ENCODE measurements at regions not wholly inside any gene's neighbourhood (a gene's known extent, or its start where the extent isn't known, plus 50 kb on each side); places are given as distances from the start of the nearest gene placed in this dataset.
"Not testable (repeated sequence)": the region's sequence is repeated elsewhere in the genome, so short reads cannot be mapped to it uniquely, and the experiment has no call there.

DNA sequence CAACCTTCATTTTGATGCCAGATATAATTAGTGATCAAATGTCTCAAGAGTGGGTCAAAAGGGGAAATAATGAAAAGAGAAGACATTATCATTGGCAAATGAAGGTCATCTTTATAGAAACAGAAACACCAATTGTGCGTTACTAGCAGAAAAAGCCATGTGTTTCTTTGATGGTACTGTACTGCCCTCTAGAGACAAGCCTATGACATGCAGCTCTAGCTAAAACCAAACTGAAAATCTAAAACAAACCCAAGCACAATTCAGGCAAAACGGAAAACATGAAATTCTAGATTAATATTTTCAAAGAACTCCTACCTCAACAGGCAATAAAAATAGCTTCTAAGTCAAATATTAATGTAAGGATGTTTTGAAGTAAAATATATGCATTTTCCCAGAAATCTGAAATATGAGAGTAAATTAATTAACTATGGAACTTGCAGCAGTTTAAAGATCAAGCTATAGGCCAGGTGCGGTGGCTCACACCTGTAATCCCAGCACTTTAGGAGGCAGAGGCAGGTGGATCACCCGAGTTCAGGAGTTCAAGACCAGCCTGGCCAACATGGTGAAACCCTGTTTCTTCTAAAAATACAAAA, 115.4 kb downstream of the KLHL28 start:
- no peak for DNase-seq
- WGBS, 2 experiments (ENCODE audit: insufficient coverage in 1 of 2, insufficient read length in 1 of 2): 35 to 46% methylated on average over 2 to 4 of the region's 4 CpGs
- Histone ChIP-seq H3K27me3 (ENCODE audit: control insufficient read depth, insufficient read depth, low read length, poor library complexity, severe bottlenecking) (no peaks in the 10 kb centered on the region), H3K4me3 (ENCODE audit: low read length) (no peak overlapping the region), H3K9me3 (ENCODE audit: control insufficient read depth, low read length) (peaks cover 4% of the 10 kb centered on the region), H3K36me3 (ENCODE audit: control insufficient read depth, insufficient read depth, low read length) (no peaks in the 10 kb centered on the region), H3K4me1 (ENCODE audit: control insufficient read depth, insufficient read depth, low read length) (peaks cover 6% of the 10 kb centered on the region), H3K27ac (ENCODE audit: low read depth, low read length) (no peak overlapping the region), H3K9ac (ENCODE audit: extremely low read depth, low read length, poor library complexity, severe bottlenecking) (no peak overlapping the region)
- Mint-ChIP-seq H3K4me3 (no peak overlapping the region), H3K4me1 (peaks cover 28% of the 10 kb centered on the region), H3K9me3 (peaks cover 2% of the 10 kb centered on the region), H3K27me3 (ENCODE audit: insufficient read depth) (no peaks in the 10 kb centered on the region), H3K36me3 (ENCODE audit: low read depth) (no peaks in the 10 kb centered on the region), H3K27ac (no peak overlapping the region)
- TF ChIP-seq CTCF (conservative IDR thresholded peaks at IDR 0.05): peak; percentile 96

DNA sequence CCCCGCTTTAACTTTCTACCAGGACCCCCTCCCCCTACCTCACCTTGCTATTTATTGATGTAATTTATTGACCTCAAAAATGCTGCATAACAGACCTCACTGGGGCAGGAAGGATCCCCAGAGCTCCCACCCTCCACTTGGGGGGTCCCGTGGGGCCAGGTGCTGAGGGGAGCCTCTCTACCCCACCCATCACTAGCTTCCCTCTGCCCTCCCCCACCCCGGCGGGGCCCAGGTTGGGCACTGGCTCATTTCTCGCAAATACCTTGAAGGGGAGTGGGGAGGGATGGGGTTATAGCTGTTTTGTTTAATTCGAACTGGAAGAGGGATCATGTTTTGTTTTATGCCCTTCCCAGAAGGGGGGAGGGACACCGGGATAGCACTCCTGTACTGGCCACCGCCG, 125.8 kb downstream of the KLHL28 start:
- WGBS, 2 experiments (ENCODE audit: insufficient coverage in 1 of 2, insufficient read length in 1 of 2): 92 to 100% methylated on average over 1 to 9 of the region's 9 CpGs
- not testable (repeated sequence) for H3K4me1 Mint-ChIP-seq; H3K27ac ChIP-seq (ENCODE audit: low read depth, low read length); H3K4me1 ChIP-seq (ENCODE audit: control insufficient read depth, insufficient read depth, low read length); H3K4me3 ChIP-seq (ENCODE audit: low read length); H3K4me3 Mint-ChIP-seq; H3K9me3 Mint-ChIP-seq; H3K36me3 Mint-ChIP-seq (ENCODE audit: low read depth); DNase-seq; H3K9ac ChIP-seq (ENCODE audit: extremely low read depth, low read length, poor library complexity, severe bottlenecking); H3K36me3 ChIP-seq (ENCODE audit: control insufficient read depth, insufficient read depth, low read length); H3K27ac Mint-ChIP-seq; H3K27me3 Mint-ChIP-seq (ENCODE audit: insufficient read depth); H3K27me3 ChIP-seq (ENCODE audit: control insufficient read depth, insufficient read depth, low read length, poor library complexity, severe bottlenecking)
- peaks cover 23% of the 10 kb centered on the region for H3K9me3 ChIP-seq (ENCODE audit: control insufficient read depth, low read length)

GRCh38 chr14:44833376-44834060, 128.2 kb downstream of the KLHL28 start:
- TF ChIP-seq CTCF (conservative IDR thresholded peaks at IDR 0.05): no peak
- Mint-ChIP-seq H3K27ac (no peak overlapping the region), H3K27me3 (ENCODE audit: insufficient read depth) (no peaks in the 10 kb centered on the region), H3K4me3 (no peak overlapping the region), H3K9me3 (no peaks in the 10 kb centered on the region), H3K36me3 (ENCODE audit: low read depth) (no peaks in the 10 kb centered on the region), H3K4me1 (no peaks in the 10 kb centered on the region)
- H3K36me3 ChIP-seq (ENCODE audit: control insufficient read depth, insufficient read depth, low read length): no peaks in the 10 kb centered on the region
- 81% methylated on average over 1 of the region's 1 CpG; no CpG with 5 or more reads in 1 of the 2 experiments for WGBS, 2 experiments (ENCODE audit: insufficient coverage in 1 of 2, insufficient read length in 1 of 2)
- no peaks in the 10 kb centered on the region for H3K4me1 ChIP-seq (ENCODE audit: control insufficient read depth, insufficient read depth, low read length)
- no peak overlapping the region for H3K4me3 ChIP-seq (ENCODE audit: low read length)
- H3K9me3 ChIP-seq (ENCODE audit: control insufficient read depth, low read length): peaks cover 3% of the 10 kb centered on the region
- DNase-seq: no peak
- no peak overlapping the region for H3K9ac ChIP-seq (ENCODE audit: extremely low read depth, low read length, poor library complexity, severe bottlenecking)
- no peak overlapping the region for H3K27ac ChIP-seq (ENCODE audit: low read depth, low read length)
- no peaks in the 10 kb centered on the region for H3K27me3 ChIP-seq (ENCODE audit: control insufficient read depth, insufficient read depth, low read length, poor library complexity, severe bottlenecking)
